Esophagus squamous epithelium (tissue), 4 donors: ENCODE measurements at regions not wholly inside any gene's neighbourhood (a gene's known extent, or its start where the extent isn't known, plus 50 kb on each side); places are given as distances from the start of the nearest gene placed in this dataset.

ENCODE experiments used
- CTCF ChIP-seq, 6 experiments: fragments of 450-650 bp in 4 of 6; fragments of 200-600 bp in 2 of 6; sonication (generic) in 2 of 6; IDR thresholded peaks; one replicate each; pipeline ENCODE4 v1.5.1; 2016 to 2019; ENCODE audit warnings: antibody characterized with exemption in 6 of 6, mild to moderate bottlenecking in 4 of 6, moderate library complexity in 4 of 6
- POLR2A ChIP-seq, 4 donors: fragments of 450-650 bp; IDR thresholded peaks; one replicate each; pipeline ENCODE4 v1.6.1; 2017; ENCODE audit warnings: antibody characterized with exemption in 4 of 4, mild to moderate bottlenecking in 4 of 4, moderate library complexity in 3 of 4

- TF ChIP-seq POLR2A (IDR thresholded peaks at IDR 0.05) (no peak), CTCF (IDR thresholded peaks at IDR 0.05) (no peak)
Measured at GRCh38 chr1:234748713-234749112, 138.7 kb upstream of the IRF2BP2 start.
